Activated CD8-positive, alpha-beta memory T cell treated with anti-CD3 and anti-CD28 coated beads, Interleukin-2, amount 10 ng/mL, durations not matched to agents 7 days and 5 days (primary cell): ENCODE measurements at regions not wholly inside any gene's neighbourhood (a gene's known extent, or its start where the extent isn't known, plus 50 kb on each side); places are given as distances from the start of the nearest gene placed in this dataset.
"Not testable (repeated sequence)": the region's sequence is repeated elsewhere in the genome, so short reads cannot be mapped to it uniquely, and the experiment has no call there.

Experiments
- ATAC-seq: fragments of 150-1000 bp; cut with Tn5 transposase; one replicate; pipeline ENCODE4 v1.10.0; 2021; ENCODE audit warnings: moderate library complexity
- CTCF ChIA-PET: fragments of 350-600 bp; sonication (Branson Sonifier 250); formaldehyde crosslinking; loops from one replicate; lab custom pipeline; 2021; ENCODE audit warnings: antibody characterized with exemption; lab: Charles Lee
- DNase-seq: peaks from one replicate; pipeline ENCODE4 v3.0.0-alpha.2; 2020
- H3K27ac Mint-ChIP-seq: one replicate; pipeline ENCODE4 v1.8.0; 2021; ENCODE audit warnings: mild to moderate bottlenecking, mixed read lengths
- H3K27me3 Mint-ChIP-seq: one replicate; pipeline ENCODE4 v1.8.0; 2021; ENCODE audit warnings: mixed read lengths
- H3K36me3 Mint-ChIP-seq: one replicate; pipeline ENCODE4 v1.8.0; 2021; ENCODE audit warnings: mild to moderate bottlenecking, mixed read lengths
- H3K4me1 Mint-ChIP-seq: one replicate; pipeline ENCODE4 v1.8.0; 2021; ENCODE audit warnings: mixed read lengths
- H3K4me3 Mint-ChIP-seq: one replicate; pipeline ENCODE4 v1.8.0; 2021; ENCODE audit warnings: mild to moderate bottlenecking, moderate library complexity, mixed read lengths
- H3K9me3 Mint-ChIP-seq: one replicate; pipeline ENCODE4 v1.8.0; 2022; ENCODE audit warnings: low read depth, mixed read lengths

GRCh38 chr6:67451874-67452273 is 1183.2 kb upstream of the ADGRB3 start:
- DNase-seq = no peak
- Mint-ChIP-seq H3K36me3 (no peaks in the 10 kb centered on the region), H3K4me1 (no peaks in the 10 kb centered on the region), H3K27me3 (no peaks in the 10 kb centered on the region), H3K9me3 (peaks cover 2% of the 10 kb centered on the region), H3K27ac (no peak overlapping the region), H3K4me3 (no peak overlapping the region)
- CTCF ChIA-PET = no interaction called here
- no peak for ATAC-seq

GRCh38 chr6:67450641-67451040 is 1184.4 kb upstream of the ADGRB3 start:
- CTCF ChIA-PET = no interaction called here
- ATAC-seq = no peak
- Mint-ChIP-seq H3K4me1 (no peaks in the 10 kb centered on the region), H3K27ac (no peak overlapping the region), H3K27me3 (no peaks in the 10 kb centered on the region), H3K9me3 (peaks cover 2% of the 10 kb centered on the region), H3K36me3 (no peaks in the 10 kb centered on the region), H3K4me3 (no peak overlapping the region)
- DNase-seq = no peak

GRCh38 chr6:67449602-67450001 is 1185.5 kb upstream of the ADGRB3 start:
- Mint-ChIP-seq H3K4me1 (no peaks in the 10 kb centered on the region), H3K9me3 (peaks cover 2% of the 10 kb centered on the region), H3K36me3 (no peaks in the 10 kb centered on the region), H3K27ac (no peak overlapping the region), H3K27me3 (no peaks in the 10 kb centered on the region), H3K4me3 (no peak overlapping the region)
- DNase-seq (no peak), ATAC-seq (no peak)
- CTCF ChIA-PET = no interaction called here

- DNase-seq (no peak), ATAC-seq (no peak)
- H3K9me3 Mint-ChIP-seq = peaks cover 4% of the 10 kb centered on the region
- no peak overlapping the region for H3K4me3 Mint-ChIP-seq
- CTCF ChIA-PET = no interaction called here
- H3K4me1 Mint-ChIP-seq = no peaks in the 10 kb centered on the region
- H3K27me3 Mint-ChIP-seq = no peaks in the 10 kb centered on the region
- H3K36me3 Mint-ChIP-seq = no peaks in the 10 kb centered on the region
- H3K27ac Mint-ChIP-seq = no peak overlapping the region
Measured at GRCh38 chr6:67433124-67433523, 1202.0 kb upstream of the ADGRB3 start.

GRCh38 chr6:67431076-67431475 is 1204.0 kb upstream of the ADGRB3 start:
- no peak for ATAC-seq
- Mint-ChIP-seq H3K9me3 (peaks cover 5% of the 10 kb centered on the region), H3K36me3 (no peaks in the 10 kb centered on the region), H3K4me1 (no peaks in the 10 kb centered on the region), H3K27ac (no peak overlapping the region), H3K4me3 (no peak overlapping the region), H3K27me3 (no peaks in the 10 kb centered on the region)
- CTCF ChIA-PET = no interaction called here
- no peak for DNase-seq

GRCh38 chr6:67426686-67427085 is 1208.4 kb upstream of the ADGRB3 start:
- H3K4me1 Mint-ChIP-seq, H3K4me3 Mint-ChIP-seq, DNase-seq, H3K27me3 Mint-ChIP-seq, ATAC-seq, CTCF ChIA-PET, H3K27ac Mint-ChIP-seq, H3K9me3 Mint-ChIP-seq, H3K36me3 Mint-ChIP-seq: not testable (repeated sequence)

- Mint-ChIP-seq H3K9me3 (peaks cover 4% of the 10 kb centered on the region), H3K4me3 (no peak overlapping the region), H3K27ac (no peak overlapping the region), H3K27me3 (no peaks in the 10 kb centered on the region), H3K36me3 (no peaks in the 10 kb centered on the region), H3K4me1 (no peaks in the 10 kb centered on the region)
- DNase-seq = no peak
- CTCF ChIA-PET = no interaction called here
- ATAC-seq = no peak
Measured at GRCh38 chr6:67412035-67412434, 1223.0 kb upstream of the ADGRB3 start.

GRCh38 chr6:67411036-67411435 is 1224.0 kb upstream of the ADGRB3 start:
- DNase-seq = no peak
- Mint-ChIP-seq H3K4me3 (no peak overlapping the region), H3K4me1 (no peaks in the 10 kb centered on the region), H3K27ac (no peak overlapping the region), H3K36me3 (no peaks in the 10 kb centered on the region), H3K27me3 (no peaks in the 10 kb centered on the region), H3K9me3 (peaks cover 4% of the 10 kb centered on the region)
- ATAC-seq = no peak
- CTCF ChIA-PET = no interaction called here

- Mint-ChIP-seq H3K9me3 (peaks cover 13% of the 10 kb centered on the region), H3K4me1 (no peaks in the 10 kb centered on the region), H3K27me3 (no peaks in the 10 kb centered on the region), H3K27ac (no peak overlapping the region), H3K4me3 (no peak overlapping the region), H3K36me3 (no peaks in the 10 kb centered on the region)
- ATAC-seq (no peak), DNase-seq (no peak)
- CTCF ChIA-PET = no interaction called here
Measured at GRCh38 chr6:67394254-67394653, 1240.8 kb upstream of the ADGRB3 start.

- no peaks in the 10 kb centered on the region for H3K4me1 Mint-ChIP-seq
- no peaks in the 10 kb centered on the region for H3K27me3 Mint-ChIP-seq
- no peak overlapping the region for H3K27ac Mint-ChIP-seq
- no peak overlapping the region for H3K4me3 Mint-ChIP-seq
- CTCF ChIA-PET = no interaction called here
- ATAC-seq (no peak), DNase-seq (no peak)
- no peaks in the 10 kb centered on the region for H3K36me3 Mint-ChIP-seq
- H3K9me3 Mint-ChIP-seq = peaks cover 13% of the 10 kb centered on the region
Measured at GRCh38 chr6:67393356-67393755, 1241.7 kb upstream of the ADGRB3 start.

- no peak overlapping the region for H3K4me3 Mint-ChIP-seq
- no peaks in the 10 kb centered on the region for H3K27me3 Mint-ChIP-seq
- CTCF ChIA-PET = no interaction called here
- DNase-seq (no peak), ATAC-seq (no peak)
- no peak overlapping the region for H3K27ac Mint-ChIP-seq
- peaks cover 10% of the 10 kb centered on the region for H3K9me3 Mint-ChIP-seq
- H3K36me3 Mint-ChIP-seq = no peaks in the 10 kb centered on the region
- H3K4me1 Mint-ChIP-seq = no peaks in the 10 kb centered on the region
Measured at GRCh38 chr6:67391955-67392354, 1243.1 kb upstream of the ADGRB3 start.

GRCh38 chr6:67369679-67370078 is 1265.4 kb upstream of the ADGRB3 start:
- Mint-ChIP-seq H3K4me3 (no peak overlapping the region), H3K36me3 (no peaks in the 10 kb centered on the region), H3K9me3 (peaks cover 2% of the 10 kb centered on the region), H3K27me3 (no peaks in the 10 kb centered on the region), H3K4me1 (no peaks in the 10 kb centered on the region), H3K27ac (no peak overlapping the region)
- DNase-seq = no peak
- CTCF ChIA-PET = no interaction called here
- ATAC-seq = no peak

- ATAC-seq (no peak), DNase-seq (no peak)
- peaks cover 3% of the 10 kb centered on the region for H3K9me3 Mint-ChIP-seq
- H3K27me3 Mint-ChIP-seq = no peaks in the 10 kb centered on the region
- H3K4me3 Mint-ChIP-seq = no peak overlapping the region
- H3K27ac Mint-ChIP-seq = no peak overlapping the region
- CTCF ChIA-PET = no interaction called here
- peaks cover 6% of the 10 kb centered on the region for H3K4me1 Mint-ChIP-seq
- H3K36me3 Mint-ChIP-seq = no peaks in the 10 kb centered on the region
Measured at GRCh38 chr6:67362976-67363375, 1272.1 kb upstream of the ADGRB3 start.

GRCh38 chr6:67361264-67361663 is 1273.8 kb upstream of the ADGRB3 start:
- H3K9me3 Mint-ChIP-seq = peaks cover 3% of the 10 kb centered on the region
- H3K4me3 Mint-ChIP-seq = peak overlapping the region; percentile 25
- no peaks in the 10 kb centered on the region for H3K27me3 Mint-ChIP-seq
- no peak for DNase-seq
- H3K36me3 Mint-ChIP-seq = no peaks in the 10 kb centered on the region
- H3K27ac Mint-ChIP-seq = peak overlapping the region; percentile 42
- peaks cover 6% of the 10 kb centered on the region for H3K4me1 Mint-ChIP-seq
- CTCF ChIA-PET = no interaction called here
- no peak for ATAC-seq

- no peak for ATAC-seq
- Mint-ChIP-seq H3K4me3 (no peak overlapping the region), H3K27ac (no peak overlapping the region), H3K27me3 (no peaks in the 10 kb centered on the region), H3K9me3 (peaks cover 10% of the 10 kb centered on the region), H3K4me1 (peaks cover 6% of the 10 kb centered on the region), H3K36me3 (no peaks in the 10 kb centered on the region)
- CTCF ChIA-PET = no interaction called here
- no peak for DNase-seq
Measured at GRCh38 chr6:67358241-67358640, 1276.8 kb upstream of the ADGRB3 start.
